ENCODE measurements at regions not wholly inside any gene's neighbourhood (a gene's known extent, or its start where the extent isn't known, plus 50 kb on each side); places are given as distances from the start of the nearest gene placed in this dataset.

DNA sequence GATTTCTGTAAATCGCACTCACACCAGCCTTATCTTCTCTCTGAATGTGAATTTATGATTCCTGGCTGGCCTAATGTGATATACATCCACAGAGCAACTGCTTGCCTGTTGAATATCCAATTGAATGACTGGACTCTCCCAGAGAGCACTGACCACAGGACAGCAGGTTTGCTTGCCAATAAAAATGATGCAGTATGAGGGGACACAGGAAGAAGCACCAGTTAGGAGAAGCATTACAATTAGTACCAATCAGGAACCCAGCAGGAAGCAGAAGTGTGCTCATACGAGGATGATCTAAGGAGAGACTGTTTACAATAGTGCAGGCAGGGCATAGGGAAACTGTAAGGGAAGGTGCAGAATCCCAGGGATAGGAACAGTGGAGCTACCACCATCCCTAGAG, 127.2 kb upstream of the ZNF366 start:
- Histone ChIP-seq H3K9me3 (no peaks in the 10 kb centered on the region), H3K27me3 (no peaks in the 10 kb centered on the region), H3K4me3 (ENCODE audit: low read depth, low read length) (no peak overlapping the region), H3K4me1 (no peaks in the 10 kb centered on the region), H3K36me3 (no peaks in the 10 kb centered on the region)
- TF ChIP-seq, protein P1, sequence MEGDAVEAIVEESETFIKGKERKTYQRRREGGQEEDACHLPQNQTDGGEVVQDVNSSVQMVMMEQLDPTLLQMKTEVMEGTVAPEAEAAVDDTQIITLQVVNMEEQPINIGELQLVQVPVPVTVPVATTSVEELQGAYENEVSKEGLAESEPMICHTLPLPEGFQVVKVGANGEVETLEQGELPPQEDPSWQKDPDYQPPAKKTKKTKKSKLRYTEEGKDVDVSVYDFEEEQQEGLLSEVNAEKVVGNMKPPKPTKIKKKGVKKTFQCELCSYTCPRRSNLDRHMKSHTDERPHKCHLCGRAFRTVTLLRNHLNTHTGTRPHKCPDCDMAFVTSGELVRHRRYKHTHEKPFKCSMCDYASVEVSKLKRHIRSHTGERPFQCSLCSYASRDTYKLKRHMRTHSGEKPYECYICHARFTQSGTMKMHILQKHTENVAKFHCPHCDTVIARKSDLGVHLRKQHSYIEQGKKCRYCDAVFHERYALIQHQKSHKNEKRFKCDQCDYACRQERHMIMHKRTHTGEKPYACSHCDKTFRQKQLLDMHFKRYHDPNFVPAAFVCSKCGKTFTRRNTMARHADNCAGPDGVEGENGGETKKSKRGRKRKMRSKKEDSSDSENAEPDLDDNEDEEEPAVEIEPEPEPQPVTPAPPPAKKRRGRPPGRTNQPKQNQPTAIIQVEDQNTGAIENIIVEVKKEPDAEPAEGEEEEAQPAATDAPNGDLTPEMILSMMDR (IDR thresholded peaks at IDR 0.05; ENCODE audit: low read depth, low read length) = no peak
- DNase-seq = no peak

DNA sequence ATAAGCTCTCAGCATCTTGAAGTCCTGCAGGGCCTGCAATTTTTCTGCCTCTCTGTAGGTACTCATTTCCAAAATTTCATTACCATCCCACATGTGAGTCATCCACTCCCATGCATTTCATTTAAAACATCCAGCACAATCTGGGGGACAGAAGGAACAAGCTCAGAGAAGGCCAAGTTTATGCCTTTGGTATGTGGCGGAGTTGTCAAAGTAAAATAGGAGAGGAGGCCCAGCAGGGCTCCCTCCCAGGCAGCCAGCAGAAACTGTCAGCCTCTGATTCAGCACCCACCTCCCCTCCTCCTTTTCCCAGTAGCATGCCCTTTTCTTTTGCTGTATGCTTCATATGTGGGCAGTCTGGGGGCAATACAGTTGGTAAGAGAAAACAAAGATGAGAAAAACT, 126.4 kb upstream of the ZNF366 start:
- H3K27me3 ChIP-seq = no peaks in the 10 kb centered on the region
- no peak for DNase-seq
- no peaks in the 10 kb centered on the region for H3K4me1 ChIP-seq
- no peaks in the 10 kb centered on the region for H3K36me3 ChIP-seq
- no peak overlapping the region for H3K4me3 ChIP-seq (ENCODE audit: low read depth, low read length)
- H3K9me3 ChIP-seq = no peaks in the 10 kb centered on the region
- TF ChIP-seq, protein P1 (IDR thresholded peaks at IDR 0.05; ENCODE audit: low read depth, low read length) = no peak

DNA sequence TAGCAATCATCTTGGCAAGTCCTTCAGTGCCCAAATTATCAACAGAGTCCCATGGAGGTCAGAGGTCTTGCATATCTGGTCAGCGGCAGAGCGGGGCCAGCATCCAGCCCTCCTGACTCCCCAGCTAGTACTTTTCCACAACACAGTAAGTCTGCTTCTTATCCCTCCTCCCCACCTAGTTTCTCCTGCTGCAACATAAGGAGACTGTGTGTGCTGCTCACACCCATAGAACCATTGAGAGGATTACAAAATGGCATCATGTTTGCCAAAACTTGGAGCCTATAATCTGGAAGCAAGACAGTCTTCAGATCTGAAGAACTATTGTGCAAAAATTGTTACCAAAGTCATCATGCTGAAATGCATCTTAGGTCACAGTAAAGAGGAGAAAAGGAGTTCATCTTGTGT, 125.8 kb upstream of the ZNF366 start:
- H3K27me3 ChIP-seq = no peaks in the 10 kb centered on the region
- no peaks in the 10 kb centered on the region for H3K36me3 ChIP-seq
- no peak overlapping the region for H3K4me3 ChIP-seq (ENCODE audit: low read depth, low read length)
- no peaks in the 10 kb centered on the region for H3K9me3 ChIP-seq
- no peaks in the 10 kb centered on the region for H3K4me1 ChIP-seq
- no peak for DNase-seq
- TF ChIP-seq, protein P1 (IDR thresholded peaks at IDR 0.05; ENCODE audit: low read depth, low read length) = no peak

DNA sequence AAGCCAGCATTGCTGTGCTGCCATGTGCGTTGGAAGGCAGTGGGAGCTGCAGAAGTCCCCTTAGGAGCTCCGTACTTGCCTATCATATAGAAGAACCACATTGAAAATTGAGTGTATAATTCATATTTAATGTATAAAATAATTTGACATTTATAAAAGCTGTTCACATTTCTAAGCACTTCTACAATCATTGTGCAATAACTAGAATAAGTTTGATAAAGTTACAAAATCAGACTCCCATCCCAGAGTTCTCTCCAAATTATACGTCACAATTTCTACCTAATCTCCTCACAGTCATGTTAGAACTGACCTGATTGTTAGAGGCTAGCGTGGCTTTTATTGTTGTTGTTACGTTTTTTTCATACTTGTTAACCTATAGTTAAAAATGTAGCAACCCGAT, 123.5 kb upstream of the ZNF366 start:
- H3K4me3 ChIP-seq (ENCODE audit: low read depth, low read length) = no peak overlapping the region
- H3K4me1 ChIP-seq = no peaks in the 10 kb centered on the region
- H3K9me3 ChIP-seq = no peaks in the 10 kb centered on the region
- TF ChIP-seq, protein P1 (IDR thresholded peaks at IDR 0.05; ENCODE audit: low read depth, low read length) = no peak
- H3K27me3 ChIP-seq = no peaks in the 10 kb centered on the region
- H3K36me3 ChIP-seq = no peaks in the 10 kb centered on the region
- no peak for DNase-seq

DNA sequence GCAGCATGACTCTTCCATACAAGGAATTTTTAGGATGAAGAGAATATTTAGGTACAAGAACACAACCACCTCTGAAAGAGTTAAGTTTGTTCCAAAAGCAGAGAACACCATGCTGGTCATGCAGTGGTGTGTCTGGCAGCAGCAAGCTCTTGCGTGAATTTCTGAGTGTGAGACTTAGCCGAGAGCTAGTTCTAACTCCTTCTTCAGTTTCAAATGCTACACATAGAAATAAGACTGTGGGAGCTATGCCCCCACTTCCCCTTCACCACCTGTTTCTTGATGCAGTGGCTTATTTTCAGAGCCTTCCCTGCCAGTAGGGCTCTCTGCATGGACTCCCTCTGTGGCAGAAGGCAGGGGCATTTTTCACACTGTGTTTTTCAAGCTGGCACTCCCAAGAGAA, 122.9 kb upstream of the ZNF366 start:
- TF ChIP-seq, protein P1 (IDR thresholded peaks at IDR 0.05; ENCODE audit: low read depth, low read length) = no peak
- H3K27me3 ChIP-seq = no peaks in the 10 kb centered on the region
- no peak overlapping the region for H3K4me3 ChIP-seq (ENCODE audit: low read depth, low read length)
- H3K9me3 ChIP-seq = no peaks in the 10 kb centered on the region
- H3K36me3 ChIP-seq = no peaks in the 10 kb centered on the region
- DNase-seq = no peak
- H3K4me1 ChIP-seq = no peaks in the 10 kb centered on the region

DNA sequence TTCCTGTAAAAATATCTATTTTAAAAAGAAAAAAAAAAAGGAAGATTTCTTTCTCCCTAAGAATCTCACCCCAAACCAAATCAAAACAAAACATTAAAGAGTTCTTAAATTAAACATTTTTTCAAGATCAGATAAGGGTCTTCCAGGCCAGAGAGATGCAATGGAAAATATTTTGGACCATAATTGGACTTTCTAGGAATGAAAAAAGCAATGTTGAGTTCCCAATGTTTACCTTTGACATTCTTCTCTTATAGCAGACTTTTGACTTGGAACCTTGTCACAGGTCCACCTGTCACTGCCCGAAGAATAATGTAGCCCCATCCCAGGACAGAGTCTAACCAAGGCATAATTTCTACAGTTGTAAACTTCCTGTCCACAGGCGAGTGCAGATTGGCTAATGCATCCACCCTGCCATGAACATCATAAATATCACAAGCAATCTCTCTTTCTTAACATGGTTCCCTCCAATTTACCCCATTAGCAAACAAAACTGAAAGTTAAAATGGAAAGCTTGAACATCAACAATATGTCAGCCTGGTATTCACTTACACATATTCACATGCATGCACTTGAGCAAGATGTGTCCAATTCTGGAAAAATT, 121.7 kb upstream of the ZNF366 start:
- no peak for DNase-seq
- Histone ChIP-seq H3K4me1 (no peaks in the 10 kb centered on the region), H3K27me3 (no peaks in the 10 kb centered on the region), H3K36me3 (no peaks in the 10 kb centered on the region), H3K4me3 (ENCODE audit: low read depth, low read length) (no peak overlapping the region), H3K9me3 (no peaks in the 10 kb centered on the region)
- TF ChIP-seq, protein P1 (IDR thresholded peaks at IDR 0.05; ENCODE audit: low read depth, low read length) = no peak
